ENCODE measurements at regions not wholly inside any gene's neighbourhood (a gene's known extent, or its start where the extent isn't known, plus 50 kb on each side); places are given as distances from the start of the nearest gene placed in this dataset.
"Not testable (repeated sequence)": the region's sequence is repeated elsewhere in the genome, so short reads cannot be mapped to it uniquely, and the experiment has no call there.

DNA sequence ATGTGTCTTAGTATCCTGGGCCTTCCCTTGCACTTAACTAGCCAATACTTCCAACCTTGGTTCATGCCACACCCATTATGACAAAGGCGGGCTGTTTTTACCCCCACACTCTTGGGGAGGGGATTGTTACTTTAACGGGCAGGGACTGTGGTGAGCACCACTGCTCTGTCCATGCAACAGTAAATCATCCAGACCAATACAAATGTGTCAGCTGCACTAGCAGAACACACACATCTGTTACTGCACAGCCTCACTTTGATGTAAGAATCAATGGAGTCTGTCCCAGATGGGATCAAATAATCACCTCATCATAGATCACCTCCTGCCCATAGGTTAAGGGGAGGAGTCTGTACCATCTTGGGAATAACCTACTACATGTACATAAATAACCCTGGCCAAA, 58.1 kb downstream of the NPAP1 start:
- DNase-seq (ENCODE audit: low spot score), result no peak
- intact Hi-C loops (cut with DNase I), result no loop called here

DNA sequence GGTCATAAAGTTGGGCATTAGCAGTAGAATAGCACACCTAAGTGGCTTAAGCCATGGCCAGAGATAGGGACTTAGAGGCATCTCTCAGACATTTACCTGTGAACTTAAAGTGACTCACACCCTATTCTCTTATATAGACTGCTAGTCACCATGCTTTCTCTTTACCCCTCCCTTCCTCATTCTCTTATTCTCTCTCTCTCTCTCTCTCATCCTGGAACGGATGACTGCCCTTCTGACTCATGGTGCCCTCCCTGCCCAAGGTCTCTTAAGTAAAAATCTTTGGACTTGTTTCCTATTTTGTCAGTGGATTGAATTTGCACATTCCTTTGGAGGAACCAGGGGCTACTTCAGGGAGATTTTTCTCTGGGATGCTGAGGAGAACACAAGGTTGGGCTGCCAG, 58.8 kb downstream of the NPAP1 start:
- intact Hi-C loops (cut with DNase I), result no loop called here
- DNase-seq (ENCODE audit: low spot score), result no peak

DNA sequence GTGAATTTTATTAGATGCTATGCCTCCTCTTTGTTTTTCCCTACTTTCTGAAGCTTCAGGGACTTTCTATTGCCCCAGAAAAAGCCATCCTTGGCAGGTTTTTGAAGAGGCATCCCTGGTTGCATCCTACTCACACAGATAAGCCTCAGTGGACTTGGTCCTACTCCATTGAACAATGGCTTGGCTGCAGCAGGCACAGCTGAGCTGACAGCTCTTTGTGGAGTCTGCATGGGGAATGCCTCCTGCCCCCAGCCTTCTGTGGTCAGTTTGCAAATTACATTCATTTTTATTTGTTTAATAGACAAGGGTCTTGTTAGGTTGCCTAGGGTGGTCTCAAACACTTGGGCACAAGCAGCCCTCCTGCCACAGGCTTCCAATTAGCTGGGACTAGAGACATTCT, 69.7 kb downstream of the NPAP1 start:
- no peak for DNase-seq (ENCODE audit: low spot score)
- intact Hi-C loops (cut with DNase I), result no loop called here

DNA sequence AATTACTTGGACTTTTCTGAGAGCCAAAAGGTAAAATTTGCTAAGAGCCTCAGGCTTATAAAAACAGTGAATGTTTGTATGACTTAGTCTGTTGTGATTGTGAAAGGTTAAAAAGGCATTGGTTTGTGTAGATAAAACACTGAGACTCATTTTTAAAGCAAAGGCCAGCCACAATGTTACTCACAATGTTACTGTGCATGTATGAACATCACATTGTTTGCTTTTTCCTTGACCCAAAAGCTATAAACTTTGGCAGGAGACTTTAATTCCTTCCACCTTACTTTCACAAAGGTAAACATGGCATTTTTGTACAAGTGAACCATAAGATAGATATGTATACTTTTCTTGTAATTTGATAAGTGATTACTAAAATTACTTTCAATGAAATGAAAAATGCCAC, 70.5 kb downstream of the NPAP1 start:
- DNase-seq (ENCODE audit: low spot score), result no peak
- intact Hi-C loops (cut with DNase I), result no loop called here

DNA sequence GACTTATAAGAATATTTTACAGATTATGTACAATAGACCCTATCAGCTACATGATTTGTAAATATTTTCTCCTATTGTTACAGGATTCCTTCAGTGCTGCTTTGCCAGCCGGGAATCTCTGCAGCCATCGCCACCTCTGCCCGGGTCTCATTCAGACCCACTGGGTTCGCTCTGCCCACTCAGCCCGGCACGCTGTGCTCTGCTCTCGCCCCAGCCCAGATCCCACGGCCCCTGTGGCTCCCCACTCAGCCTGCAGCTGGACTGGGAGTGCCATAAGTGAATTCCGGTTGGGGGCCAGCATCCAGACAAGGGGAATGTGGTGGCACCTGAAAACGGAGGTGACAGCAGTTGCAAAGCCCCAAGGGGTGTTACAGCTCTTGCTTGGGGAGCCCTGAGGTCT, 71.8 kb downstream of the NPAP1 start:
- intact Hi-C loops (cut with DNase I), result no loop called here
- no peak for DNase-seq (ENCODE audit: low spot score)

DNA sequence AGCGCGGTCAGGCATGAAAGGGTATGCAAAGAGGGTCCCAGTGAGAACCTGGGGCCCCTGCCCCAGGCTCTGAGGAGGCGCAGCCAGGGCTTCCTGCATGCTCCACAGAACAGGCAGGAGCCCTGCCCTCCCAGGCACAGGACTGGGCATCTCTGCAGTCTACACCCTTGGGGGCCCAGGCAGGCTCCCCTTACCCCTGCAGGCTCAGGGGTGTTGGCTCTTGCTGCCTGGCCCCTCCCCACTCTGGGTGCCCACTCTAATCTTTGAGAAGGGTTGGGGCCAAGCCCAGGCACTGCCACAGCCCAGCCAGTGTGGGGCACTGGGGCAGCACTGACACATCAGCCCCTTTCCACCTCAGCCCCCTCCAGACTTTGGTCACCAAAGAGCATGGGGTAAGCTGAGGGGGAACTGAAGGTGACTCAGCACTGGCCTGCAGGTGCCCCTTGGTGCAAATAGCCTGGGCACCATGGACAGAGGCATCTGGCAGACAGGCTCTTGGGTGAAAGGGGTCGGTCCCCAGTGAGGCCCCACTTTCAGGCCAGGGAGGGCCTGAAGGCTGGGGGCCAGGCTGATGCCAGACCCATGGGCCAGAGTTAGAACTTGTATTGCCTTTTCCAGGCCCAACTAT, 73.4 kb downstream of the NPAP1 start:
- DNase-seq (ENCODE audit: low spot score), result no peak
- intact Hi-C loops (cut with DNase I), result no loop called here

DNA sequence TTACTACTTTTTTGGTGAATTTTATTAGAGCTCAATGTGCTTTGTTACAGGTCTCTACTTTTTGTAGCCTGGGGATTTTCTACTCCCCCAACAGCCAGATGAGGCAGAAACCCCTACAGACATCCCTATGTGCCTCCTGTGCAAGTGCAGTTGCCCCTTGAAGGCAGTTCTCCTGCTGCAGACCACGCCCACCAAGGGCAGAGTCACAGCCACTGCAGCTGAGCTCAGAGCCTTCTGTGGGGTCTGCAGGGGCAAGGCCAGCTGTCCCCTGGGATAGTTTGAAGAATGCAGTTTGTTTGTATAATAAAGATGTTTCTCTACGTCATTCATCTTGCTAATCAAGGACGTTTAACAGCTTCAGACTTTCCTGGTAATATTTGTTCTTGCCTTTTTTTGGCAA, 76.8 kb downstream of the NPAP1 start:
- no peak for DNase-seq (ENCODE audit: low spot score)
- intact Hi-C loops (cut with DNase I), result no loop called here

DNA sequence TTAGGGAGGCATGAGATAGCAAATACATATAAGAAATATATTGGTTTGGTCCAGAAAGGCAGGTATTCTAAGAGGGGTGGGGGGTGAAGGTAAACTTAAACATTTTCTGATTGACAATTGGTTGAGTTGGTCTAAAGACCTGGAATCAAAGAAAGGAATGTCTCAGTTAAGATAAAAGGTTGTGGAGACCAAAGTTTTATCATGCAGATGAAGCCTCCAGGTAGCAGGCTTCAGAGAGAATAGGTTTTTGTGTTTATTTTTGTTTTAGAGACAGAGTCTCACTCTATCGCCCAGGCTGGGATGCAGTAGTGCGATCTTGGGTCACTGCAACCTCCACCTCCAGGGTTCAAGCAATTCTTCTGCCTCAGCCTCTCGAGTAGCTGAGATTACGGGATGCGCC, 80.5 kb downstream of the NPAP1 start:
- DNase-seq (ENCODE audit: low spot score), result no peak
- intact Hi-C loops (cut with DNase I), result no loop called here

DNA sequence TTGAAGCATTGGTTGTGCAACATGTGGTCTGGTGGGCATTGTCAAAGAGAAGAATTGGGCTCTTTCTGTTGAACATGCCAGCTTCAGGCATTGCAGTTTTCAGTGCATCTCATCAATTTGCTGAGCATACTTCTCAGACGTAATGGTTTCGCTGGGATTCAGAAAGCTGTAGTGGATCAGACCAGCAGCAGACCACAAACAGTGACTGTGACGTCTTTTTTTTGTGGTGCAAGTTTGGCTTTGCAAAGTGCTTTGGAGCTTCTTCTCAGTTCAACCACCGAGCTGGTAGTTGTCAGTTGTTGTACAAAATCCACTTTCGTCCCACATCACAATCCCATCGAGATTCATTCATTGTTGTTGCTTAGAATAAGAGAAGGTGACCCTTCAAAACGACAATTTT, 84.5 kb downstream of the NPAP1 start:
- intact Hi-C loops (cut with DNase I), result no loop called here
- no peak for DNase-seq (ENCODE audit: low spot score)

DNA sequence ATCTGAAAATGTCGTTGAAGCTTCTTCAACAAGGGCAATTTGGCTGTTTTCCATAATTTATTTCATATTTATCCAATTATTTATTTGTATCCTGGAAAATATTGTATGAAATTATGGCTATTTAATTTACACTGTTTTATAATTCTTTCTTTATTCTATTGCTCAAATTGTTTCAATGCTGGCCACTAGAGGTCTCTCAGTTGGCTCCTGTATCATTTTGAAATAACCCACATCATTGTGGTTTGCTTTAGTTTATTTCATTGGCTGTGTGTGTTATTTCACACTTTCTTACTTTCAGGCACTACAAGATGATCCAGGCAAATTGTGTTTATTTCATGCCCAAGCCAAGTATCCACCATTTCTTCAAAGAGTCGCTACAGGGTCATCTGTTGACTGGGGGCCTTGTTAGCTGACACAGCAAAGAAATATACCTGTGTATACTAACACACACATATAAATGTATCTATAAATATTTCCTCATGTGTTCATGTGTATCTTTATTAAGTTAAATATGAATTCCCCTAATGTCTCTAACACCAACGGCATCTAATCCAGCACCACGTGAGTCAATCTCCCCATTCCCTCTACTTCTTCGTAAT, 86.2 kb downstream of the NPAP1 start:
- intact Hi-C loops (cut with DNase I), result no loop called here

DNA sequence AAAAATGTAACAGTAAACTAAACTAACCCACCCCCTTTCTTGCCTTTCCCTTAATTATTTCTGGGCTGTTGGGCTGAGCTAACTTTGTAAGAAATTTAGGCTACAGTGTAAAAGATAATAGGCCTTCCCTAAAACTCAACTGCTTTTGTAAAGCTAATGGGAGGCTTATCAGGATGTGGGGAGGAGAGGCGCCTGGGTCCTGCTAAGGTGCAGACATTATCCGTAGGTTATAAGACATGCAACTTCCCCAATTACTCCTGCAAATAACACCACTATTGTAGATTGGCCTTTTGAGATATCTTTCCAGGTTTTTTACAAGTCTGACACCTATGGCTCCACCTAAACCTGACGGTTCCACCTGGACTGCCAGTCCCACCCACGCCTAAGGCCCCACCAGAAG, 88.3 kb downstream of the NPAP1 start:
- intact Hi-C loops (cut with DNase I), result no loop called here
- DNase-seq (ENCODE audit: low spot score), result no peak

More for the DNA sequence above, 86.2 kb downstream of the NPAP1 start:
- DNase-seq (ENCODE audit: low spot score), result no peak

DNA sequence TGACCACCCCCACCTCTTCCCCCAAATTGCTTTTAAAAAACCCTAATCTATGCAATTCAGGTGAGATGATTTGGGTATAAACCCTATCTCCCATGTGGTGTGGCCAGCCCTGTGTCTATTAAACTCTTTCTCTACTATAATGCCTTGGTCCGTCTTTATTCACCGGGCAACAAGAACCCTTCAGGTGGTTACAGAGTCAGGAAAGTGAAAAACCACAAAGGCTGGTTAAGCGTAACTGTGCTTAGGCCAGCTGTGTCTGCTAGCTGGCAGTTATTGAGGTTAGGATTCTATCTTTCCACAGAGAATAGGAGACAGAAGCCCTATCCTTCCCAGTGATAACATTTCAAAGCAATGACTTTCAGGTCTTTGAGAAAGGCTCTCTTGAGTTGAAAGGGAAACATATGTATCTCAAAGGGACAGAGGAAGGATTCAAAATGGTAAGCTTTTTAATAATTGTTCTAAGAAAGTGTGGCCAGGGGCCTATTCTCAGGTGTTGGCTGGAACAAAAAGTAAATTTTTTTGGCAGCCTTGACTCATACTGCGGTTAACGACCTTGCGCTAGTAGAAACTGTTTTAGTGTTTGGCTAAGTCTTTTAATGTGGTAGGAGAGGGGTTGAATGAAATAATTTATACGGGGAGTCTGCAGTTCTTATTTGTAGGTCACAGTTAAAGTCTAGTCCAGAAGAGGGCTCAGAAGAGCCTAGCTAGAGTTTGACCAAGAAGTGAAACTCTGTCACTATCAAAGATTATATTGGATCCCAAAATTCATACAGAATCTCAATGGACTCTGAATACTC, 89.0 kb downstream of the NPAP1 start:
- intact Hi-C loops (cut with DNase I), result no loop called here
- no peak for DNase-seq (ENCODE audit: low spot score)

DNA sequence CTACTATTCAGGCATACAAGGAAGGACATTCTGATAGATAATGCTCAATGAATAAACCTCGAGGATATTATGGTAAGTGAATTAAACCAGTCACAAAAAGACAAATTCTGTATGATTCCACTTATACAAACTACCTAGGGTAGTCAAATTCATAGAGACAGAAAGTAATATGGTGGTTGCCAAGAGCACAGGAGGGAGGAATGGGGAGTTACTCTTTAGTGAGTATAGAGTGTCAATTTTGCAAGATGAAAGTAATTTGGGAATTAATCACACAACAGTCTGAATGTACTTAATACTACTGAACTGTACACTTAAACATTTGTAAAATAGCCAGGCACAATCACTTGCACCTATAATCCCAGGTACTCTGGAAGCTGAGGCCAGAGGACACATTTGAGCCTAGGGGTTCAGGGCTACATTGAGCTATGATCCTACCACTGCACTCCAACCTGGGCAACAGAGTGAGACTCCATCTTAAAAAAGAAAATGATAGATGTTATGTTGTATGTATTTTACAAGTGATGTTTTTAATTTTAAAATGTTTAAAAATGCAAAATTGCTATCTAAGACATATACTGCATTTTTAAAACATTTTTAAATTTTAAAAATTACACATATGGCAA, 91.0 kb downstream of the NPAP1 start:
- DNase-seq (ENCODE audit: low spot score), result no peak
- intact Hi-C loops (cut with DNase I), result no loop called here

DNA sequence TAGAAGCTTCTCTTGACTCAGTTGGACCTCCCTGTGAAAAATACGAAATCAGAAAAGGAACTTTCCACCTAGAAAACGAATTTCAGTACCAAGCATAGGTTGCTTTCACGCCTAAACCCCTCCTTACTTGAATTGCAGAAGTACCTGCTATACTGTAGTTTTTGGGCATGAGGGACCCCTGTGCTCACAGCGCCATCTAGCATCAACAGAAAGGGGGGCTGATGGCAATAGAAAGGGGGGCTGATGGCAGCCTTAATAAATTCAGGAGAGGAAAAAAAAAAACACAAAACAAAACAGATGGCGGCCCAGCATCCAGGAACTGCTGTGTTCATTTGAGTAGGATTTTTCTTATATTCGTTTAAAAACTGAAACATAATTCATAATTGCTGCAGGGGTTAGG, 96.7 kb downstream of the NPAP1 start:
- intact Hi-C loops (cut with DNase I), result loop anchor here (10.0 kb wide), 1 partner anchor 73 kb away; no protein-coding TSS in a partner anchor
- DNase-seq (ENCODE audit: low spot score), result no peak

DNA sequence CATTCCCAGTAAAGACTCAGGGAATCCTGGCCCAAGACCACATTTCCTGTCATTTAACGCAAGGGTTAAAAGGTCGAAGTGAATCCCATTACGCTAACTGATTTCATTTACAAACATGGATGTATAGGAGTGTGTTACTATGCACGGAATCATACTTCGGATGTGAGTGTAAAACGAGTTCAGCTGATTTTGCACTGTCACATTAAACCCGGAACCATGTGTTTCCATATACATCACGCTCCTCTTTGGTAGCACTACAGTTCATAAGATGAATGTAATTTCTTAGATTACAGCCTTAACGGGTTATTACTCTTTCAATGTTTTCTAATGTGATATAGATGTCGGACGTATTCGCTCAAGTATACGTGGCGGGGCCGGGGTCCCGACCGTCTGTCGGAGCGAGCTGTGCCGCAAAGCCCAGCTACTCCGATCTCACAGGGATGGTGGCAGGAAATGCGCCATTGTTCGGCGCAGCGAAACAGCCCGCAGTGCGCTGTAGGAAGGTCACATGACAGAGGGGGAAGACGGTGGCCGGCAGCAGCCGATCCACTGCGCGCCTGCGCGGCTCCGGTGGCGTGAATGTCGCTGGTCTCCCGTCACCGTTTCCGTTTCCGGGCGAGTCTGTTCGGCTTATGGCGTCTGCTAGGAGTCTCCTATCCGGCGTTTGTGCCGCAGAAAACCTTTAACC, 97.3 kb downstream of the NPAP1 start:
- intact Hi-C loops (cut with DNase I), result loop anchor here (10.0 kb wide), 1 partner anchor 72 kb away; no protein-coding TSS in a partner anchor

DNA sequence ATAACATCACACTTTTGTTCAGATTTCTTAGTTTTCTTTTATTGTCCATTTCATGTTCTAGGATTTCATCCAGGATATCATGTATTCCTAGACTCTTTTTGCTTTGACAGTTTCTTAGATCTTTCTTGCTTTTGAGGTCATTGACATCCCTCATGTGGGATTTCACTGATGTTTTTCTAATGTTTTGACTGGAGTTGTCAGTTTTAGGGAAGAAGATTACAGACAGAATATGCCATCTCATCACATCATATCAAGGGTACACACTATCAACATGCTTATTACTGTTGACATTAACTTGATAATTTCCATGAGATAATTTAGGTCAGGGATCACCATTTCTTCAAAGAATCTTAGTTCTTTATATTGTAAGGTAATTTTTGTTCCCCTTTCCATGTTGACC, 101.7 kb downstream of the NPAP1 start:
- no peak for DNase-seq (ENCODE audit: low spot score)
- intact Hi-C loops (cut with DNase I), result loop anchor here (10.0 kb wide), 1 partner anchor 67 kb away; no protein-coding TSS in a partner anchor

More for the DNA sequence above, 97.3 kb downstream of the NPAP1 start:
- DNase-seq (ENCODE audit: low spot score), result peak; percentile 78

DNA sequence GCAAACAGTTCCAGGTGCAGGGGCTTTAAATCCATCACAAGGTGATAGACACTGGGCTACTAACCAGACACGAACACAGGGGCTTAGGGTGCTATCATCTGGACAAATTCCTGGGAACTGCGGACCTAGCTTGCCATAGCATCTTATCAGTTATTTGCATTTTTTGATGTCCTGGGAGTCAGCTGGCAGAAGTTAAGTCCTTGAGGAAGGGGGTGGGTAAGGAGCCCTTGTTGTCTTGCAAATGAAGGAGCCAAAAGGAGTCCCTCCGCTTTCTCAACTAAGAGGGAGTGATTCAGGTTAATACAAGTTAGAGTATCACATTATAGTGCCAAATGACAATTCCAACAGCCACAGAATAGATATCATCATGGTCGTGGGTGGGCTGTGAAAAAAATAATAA, 108.9 kb downstream of the NPAP1 start:
- intact Hi-C loops (cut with DNase I), result no loop called here
- DNase-seq (ENCODE audit: low spot score), result no peak

DNA sequence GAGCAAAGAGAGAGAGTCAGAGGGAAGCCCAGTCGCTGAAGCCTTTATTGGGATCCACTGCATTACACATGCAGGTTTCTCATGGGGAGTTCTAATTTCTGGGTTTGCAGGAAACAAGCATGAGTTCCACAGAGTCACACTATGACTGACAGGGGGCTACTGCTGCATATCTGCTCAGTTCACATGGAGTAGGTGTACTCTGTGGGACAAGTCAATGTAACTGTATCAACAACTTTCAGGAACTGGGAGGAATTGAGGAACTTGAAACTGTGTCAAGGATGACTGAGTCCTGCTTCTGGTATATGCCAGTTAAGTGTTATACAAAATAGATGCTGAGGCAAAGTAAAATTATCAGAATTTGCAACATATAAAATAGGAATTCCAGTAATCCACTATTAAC, 110.8 kb downstream of the NPAP1 start:
- intact Hi-C loops (cut with DNase I), result no loop called here
- no peak for DNase-seq (ENCODE audit: low spot score)

DNA sequence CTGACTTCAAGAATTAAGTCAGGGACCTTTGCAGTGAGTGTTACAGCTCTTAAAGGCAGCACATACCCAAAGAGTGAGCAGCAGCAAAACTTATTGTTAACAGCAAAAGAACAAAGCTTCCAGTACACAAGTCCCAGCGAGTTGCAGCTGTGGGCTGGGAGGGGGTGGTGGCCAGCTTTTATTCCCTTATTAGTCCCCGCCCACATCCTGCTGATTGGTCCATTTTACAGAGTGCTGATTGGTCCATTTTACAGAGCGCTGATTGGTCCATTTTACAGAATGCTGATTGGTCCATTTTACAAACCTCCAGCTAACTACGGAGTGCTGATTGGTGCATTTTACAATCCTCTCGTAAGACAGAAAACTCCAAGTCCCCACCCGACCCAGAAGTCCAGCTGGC, 127.0 kb downstream of the NPAP1 start:
- intact Hi-C loops (cut with DNase I); DNase-seq (ENCODE audit: low spot score): not testable (repeated sequence)

DNA sequence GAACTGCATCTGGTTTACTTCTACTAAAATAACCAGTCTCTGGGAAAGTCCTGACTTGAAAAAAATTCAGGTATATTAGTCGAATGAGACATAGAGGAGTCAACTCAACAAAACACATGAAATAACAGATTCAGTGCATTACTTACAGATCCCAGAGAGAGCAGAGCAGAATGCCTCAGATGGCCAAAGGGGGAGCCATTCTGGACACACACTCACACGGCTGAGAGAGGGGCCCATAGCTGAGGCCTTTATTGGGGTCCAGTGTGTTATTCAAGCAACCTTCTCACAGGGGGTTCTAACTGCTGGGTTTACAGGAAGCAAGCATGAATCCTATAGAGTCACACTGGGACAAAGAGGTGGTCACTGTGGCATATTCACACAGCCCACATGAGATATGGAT, 135.1 kb upstream of the SNRPN start:
- intact Hi-C loops (cut with DNase I), result no loop called here
- no peak for DNase-seq (ENCODE audit: low spot score)
